CD14-positive monocyte (primary cell): ENCODE measurements at regions not wholly inside any gene's neighbourhood (a gene's known extent, or its start where the extent isn't known, plus 50 kb on each side); places are given as distances from the start of the nearest gene placed in this dataset.
A peak's percentile ranks its signal among the peaks of the same experiment; 100 is the strongest.

Source experiments
- DNase-seq, 3 donors: peaks; one replicate each; pipeline ENCODE4 v3.0.0-alpha.2; 2011 to 2022
- H2AFZ ChIP-seq: 2 replicates; pipeline ENCODE4 v1.6.0; 2012; ENCODE audit warnings: mild to moderate bottlenecking, low read depth, low read length, inconsistent platforms; ENCODE audit not compliant: insufficient read depth, poor library complexity, severe bottlenecking
- H3K27ac ChIP-seq, 2 donors: 1 replicate in 1 of 2; 2 replicates in 1 of 2; pipeline ENCODE4 v1.5.1; 2012 to 2013; ENCODE audit warnings: low read length in 2 of 2, control low read depth in 1 of 2, inconsistent platforms in 1 of 2, low read depth in 1 of 2, mild to moderate bottlenecking in 1 of 2
- H3K27me3 ChIP-seq, 2 donors: one replicate each; pipeline versions ENCODE4 v1.6.0 to v1.6.1; 2011 to 2013; ENCODE audit warnings: low read length in 2 of 2; ENCODE audit not compliant: control insufficient read depth in 2 of 2, insufficient read depth in 2 of 2
- H3K36me3 ChIP-seq, 2 donors: replicated peaks in 1 of 2; 1 replicate in 1 of 2; 2 replicates in 1 of 2; pipeline versions ENCODE4 v1.5.1 to v1.6.1; 2012 to 2013; ENCODE audit warnings: low read length in 2 of 2, control low read depth in 1 of 2, inconsistent platforms in 1 of 2, mild to moderate bottlenecking in 1 of 2; ENCODE audit not compliant: insufficient read depth in 2 of 2, control insufficient read depth in 1 of 2
- H3K4me1 ChIP-seq, 2 donors: 1 replicate in 1 of 2; 2 replicates in 1 of 2; pipeline versions ENCODE4 v1.5.1 to v1.6.1; 2012 to 2013; ENCODE audit warnings: low read length in 2 of 2, control low read depth in 1 of 2, inconsistent platforms in 1 of 2, mild to moderate bottlenecking in 1 of 2, moderate library complexity in 1 of 2; ENCODE audit not compliant: insufficient read depth in 2 of 2, control insufficient read depth in 1 of 2
- H3K4me2 ChIP-seq: replicated peaks from 2 replicates; pipeline ENCODE3; 2012; ENCODE audit warnings: low read length, moderate library complexity, mild to moderate bottlenecking; ENCODE audit not compliant: poor library complexity, severe bottlenecking; ENCODE audit errors: extremely low read depth
- H3K4me3 ChIP-seq, 3 experiments: fragments of 200-600 bp in 1 of 3; sonication (generic) in 1 of 3; replicated peaks in 1 of 3; 1 replicate in 2 of 3; 2 replicates in 1 of 3; pipeline ENCODE4 v1.5.1; 2011 to 2013; ENCODE audit warnings: low read length in 3 of 3, mild to moderate bottlenecking in 3 of 3, control low read depth in 2 of 3, low read depth in 2 of 3, inconsistent platforms in 1 of 3, moderate library complexity in 1 of 3
- H3K79me2 ChIP-seq: 2 replicates; pipeline ENCODE4 v1.6.0; 2012; ENCODE audit warnings: mild to moderate bottlenecking, control low read depth, inconsistent platforms, low read length, moderate library complexity; ENCODE audit not compliant: insufficient read depth
- H3K9ac ChIP-seq: 2 replicates; pipeline ENCODE4 v1.6.0; 2017; ENCODE audit warnings: low read length, mild to moderate bottlenecking; ENCODE audit not compliant: insufficient read depth, poor library complexity, severe bottlenecking
- H3K9me3 ChIP-seq, 2 donors: replicated peaks in 1 of 2; 1 replicate in 1 of 2; 2 replicates in 1 of 2; pipeline versions ENCODE4 v1.5.1 to v1.6.1; 2012 to 2013; ENCODE audit warnings: low read length in 2 of 2, control low read depth in 1 of 2; ENCODE audit not compliant: control insufficient read depth in 1 of 2, insufficient read depth in 1 of 2
- H4K20me1 ChIP-seq: 2 replicates; pipeline ENCODE4 v1.6.0; 2012; ENCODE audit warnings: mild to moderate bottlenecking, low read length, control low read depth, moderate library complexity; ENCODE audit not compliant: insufficient read depth
- H3K27ac Mint-ChIP-seq, 7 donors: one replicate each; pipeline ENCODE4 v1.8.0; 2020; ENCODE audit warnings: mild to moderate bottlenecking in 7 of 7, mixed read lengths in 7 of 7, moderate library complexity in 6 of 7, inconsistent platforms in 2 of 7
- H3K27me3 Mint-ChIP-seq, 3 donors: one replicate each; pipeline ENCODE4 v1.8.0; 2021 to 2022; ENCODE audit warnings: low read depth in 3 of 3, mild to moderate bottlenecking in 3 of 3, mixed read lengths in 3 of 3, moderate library complexity in 3 of 3, inconsistent platforms in 1 of 3
- H3K36me3 Mint-ChIP-seq, 2 donors: one replicate each; pipeline ENCODE4 v1.8.0; 2020; ENCODE audit warnings: mixed read lengths in 2 of 2, inconsistent platforms in 1 of 2, mild to moderate bottlenecking in 1 of 2
- H3K4me1 Mint-ChIP-seq: one replicate; pipeline ENCODE4 v1.8.0; 2020; ENCODE audit warnings: mild to moderate bottlenecking, mixed read lengths
- H3K4me3 Mint-ChIP-seq, 2 donors: one replicate each; pipeline ENCODE4 v1.8.0; 2020; ENCODE audit warnings: mild to moderate bottlenecking in 2 of 2, mixed read lengths in 2 of 2, moderate library complexity in 1 of 2
- H3K9me3 Mint-ChIP-seq, 7 donors: one replicate each; pipeline ENCODE4 v1.8.0; 2020 to 2022; ENCODE audit warnings: mixed read lengths in 7 of 7, mild to moderate bottlenecking in 6 of 7, moderate library complexity in 6 of 7, inconsistent platforms in 2 of 7
- WGBS: methylation state at CpG from one replicate; pipeline ENCODE4 v1.1.5; 2013; ENCODE audit warnings: missing lambda C conversion rate; ENCODE audit not compliant: insufficient coverage; 5-methylcytosine and 5-hydroxymethylcytosine counted together
- intact Hi-C, 2 donors: fragments of 100-400 bp; cut with micrococcal nuclease; formaldehyde crosslinking; loops; one replicate each; pipeline versions ENCODE4 v1.15.0 to v1.15.1; 2023
- TF ChIP-seq, protein P1 (sequence below): fragments of 200-600 bp; IDR thresholded peaks from one replicate; pipeline ENCODE4 v1.8.0; 2022; ENCODE audit warnings: antibody characterized with exemption, mild to moderate bottlenecking

DNA sequence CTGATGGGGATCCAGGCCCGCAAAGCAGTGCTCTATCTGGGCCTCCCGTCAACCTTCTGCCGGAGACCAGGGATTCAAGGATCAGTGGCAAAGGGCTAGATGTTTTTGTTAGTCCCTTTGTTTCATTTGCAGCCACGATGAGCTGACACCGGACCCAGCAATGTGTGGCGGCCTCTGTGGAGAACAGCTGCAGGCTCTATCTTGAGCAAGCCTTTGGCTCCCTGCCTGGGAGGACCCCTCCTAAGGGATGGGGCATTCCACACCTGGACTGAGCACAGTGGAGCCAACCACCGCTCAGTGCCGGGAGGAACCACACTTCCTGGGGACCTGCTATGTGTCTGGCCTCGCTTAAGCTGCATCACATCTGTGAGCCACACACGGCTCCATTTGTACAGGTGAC is 215.8 kb downstream of the RBFOX3 start:
- Mint-ChIP-seq H3K27me3 (peaks cover 28 to 49% (median 34%) of the 10 kb centered on the region in 3 donors), H3K27ac (no peak overlapping the region)

DNA sequence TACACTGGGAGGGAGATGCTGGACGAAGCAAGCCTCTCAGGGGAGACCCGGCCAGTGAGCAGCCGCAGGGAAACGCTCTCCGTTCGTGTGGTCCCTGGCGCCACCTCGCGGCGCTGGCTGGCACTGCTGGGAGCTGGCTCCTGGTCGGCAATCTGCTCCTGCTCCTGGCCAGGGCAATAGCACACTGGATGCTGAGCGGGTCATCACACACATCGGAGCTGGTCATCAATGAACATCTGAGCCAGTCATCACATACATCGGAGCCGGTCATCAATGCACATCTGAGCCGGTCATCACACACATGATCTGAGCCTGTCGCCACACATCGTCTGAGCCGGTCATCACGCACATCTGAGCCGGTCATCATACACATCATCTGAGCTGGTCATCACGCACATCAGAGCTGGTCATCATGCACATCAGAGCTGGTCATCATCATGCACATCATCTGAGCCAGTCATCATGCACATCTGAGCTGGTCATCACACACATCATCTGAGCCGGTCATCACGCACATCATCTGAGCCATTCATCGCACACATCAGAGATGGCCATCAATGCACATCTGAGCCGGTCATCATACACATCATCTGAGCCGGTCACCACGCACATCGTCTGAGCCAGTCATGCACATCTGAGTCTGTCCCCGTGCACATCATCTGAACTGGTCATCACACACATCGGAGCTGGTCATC is 217.3 kb downstream of the RBFOX3 start:
- Histone ChIP-seq H3K4me2 (no peak overlapping the region), H3K4me1 (no peaks in the 10 kb centered on the region), H4K20me1 (no peaks in the 10 kb centered on the region), H2AFZ (no peak overlapping the region), H3K4me3 (no peak overlapping the region), H3K36me3 (no peaks in the 10 kb centered on the region), H3K79me2 (no peaks in the 10 kb centered on the region), H3K9ac (no peak overlapping the region), H3K9me3 (peaks cover 0 to 4% of the 10 kb centered on the region in 2 donors), H3K27ac (no peak overlapping the region), H3K27me3 (peaks cover 0 to 13% of the 10 kb centered on the region in 2 donors)
- H3K27ac Mint-ChIP-seq = peak overlapping the region in 1 of 7 donors; percentile 58
- no peaks in the 10 kb centered on the region for H3K4me1 Mint-ChIP-seq
- intact Hi-C loops = loop anchor here (2.0 to 5.0 kb wide), 2 partner anchors 346 to 347 kb away; no protein-coding TSS in a partner anchor
- peaks cover 27 to 47% (median 31%) of the 10 kb centered on the region in 3 donors for H3K27me3 Mint-ChIP-seq
- peak; percentile 17 to 44 (median 25) for DNase-seq
- H3K9me3 Mint-ChIP-seq = peaks cover 2 to 8% (median 5%) of the 10 kb centered on the region in 7 donors
- H3K36me3 Mint-ChIP-seq = no peaks in the 10 kb centered on the region
- TF ChIP-seq, protein P1, sequence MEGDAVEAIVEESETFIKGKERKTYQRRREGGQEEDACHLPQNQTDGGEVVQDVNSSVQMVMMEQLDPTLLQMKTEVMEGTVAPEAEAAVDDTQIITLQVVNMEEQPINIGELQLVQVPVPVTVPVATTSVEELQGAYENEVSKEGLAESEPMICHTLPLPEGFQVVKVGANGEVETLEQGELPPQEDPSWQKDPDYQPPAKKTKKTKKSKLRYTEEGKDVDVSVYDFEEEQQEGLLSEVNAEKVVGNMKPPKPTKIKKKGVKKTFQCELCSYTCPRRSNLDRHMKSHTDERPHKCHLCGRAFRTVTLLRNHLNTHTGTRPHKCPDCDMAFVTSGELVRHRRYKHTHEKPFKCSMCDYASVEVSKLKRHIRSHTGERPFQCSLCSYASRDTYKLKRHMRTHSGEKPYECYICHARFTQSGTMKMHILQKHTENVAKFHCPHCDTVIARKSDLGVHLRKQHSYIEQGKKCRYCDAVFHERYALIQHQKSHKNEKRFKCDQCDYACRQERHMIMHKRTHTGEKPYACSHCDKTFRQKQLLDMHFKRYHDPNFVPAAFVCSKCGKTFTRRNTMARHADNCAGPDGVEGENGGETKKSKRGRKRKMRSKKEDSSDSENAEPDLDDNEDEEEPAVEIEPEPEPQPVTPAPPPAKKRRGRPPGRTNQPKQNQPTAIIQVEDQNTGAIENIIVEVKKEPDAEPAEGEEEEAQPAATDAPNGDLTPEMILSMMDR = peak; percentile 78
- 49% methylated on average over 31 of the region's 31 CpGs for WGBS
- H3K4me3 Mint-ChIP-seq = no peak overlapping the region

More for the DNA sequence above, 215.8 kb downstream of the RBFOX3 start:
- Histone ChIP-seq H2AFZ (no peak overlapping the region), H4K20me1 (no peaks in the 10 kb centered on the region), H3K9ac (no peak overlapping the region), H3K4me2 (no peak overlapping the region), H3K27ac (no peak overlapping the region), H3K4me1 (no peaks in the 10 kb centered on the region), H3K27me3 (peaks cover 0 to 28% of the 10 kb centered on the region in 2 donors), H3K79me2 (no peaks in the 10 kb centered on the region), H3K9me3 (peaks cover 0 to 4% of the 10 kb centered on the region in 2 donors), H3K36me3 (no peaks in the 10 kb centered on the region), H3K4me3 (no peak overlapping the region)
- Mint-ChIP-seq H3K36me3 (no peaks in the 10 kb centered on the region), H3K4me1 (no peaks in the 10 kb centered on the region), H3K4me3 (no peak overlapping the region), H3K9me3 (peaks cover 2 to 8% (median 6%) of the 10 kb centered on the region in 7 donors)
- intact Hi-C loops = no loop called here
- 82% methylated on average over 10 of the region's 10 CpGs for WGBS
- TF ChIP-seq, protein P1 = no peak
- DNase-seq = no peak
